Mesendoderm (in vitro differentiated cells): ENCODE measurements at regions not wholly inside any gene's neighbourhood (a gene's known extent, or its start where the extent isn't known, plus 50 kb on each side); places are given as distances from the start of the nearest gene placed in this dataset.
"Not testable (repeated sequence)": the region's sequence is repeated elsewhere in the genome, so short reads cannot be mapped to it uniquely, and the experiment has no call there.

Source experiments
- DNase-seq: peaks from one replicate; pipeline ENCODE4 v3.0.0; 2013
- H2AK5ac ChIP-seq: 2 replicates; pipeline ENCODE4 v1.6.1; 2013; ENCODE audit warnings: low read length, inconsistent platforms
- H2BK120ac ChIP-seq: 2 replicates; pipeline ENCODE4 v1.6.1; 2013; ENCODE audit warnings: low read depth, mild to moderate bottlenecking, low read length, moderate library complexity, mixed read lengths
- H2BK15ac ChIP-seq: replicated peaks from 2 replicates; pipeline ENCODE4 v1.6.1; 2013; ENCODE audit warnings: low read depth, mild to moderate bottlenecking, moderate library complexity
- H2BK5ac ChIP-seq: 2 replicates; pipeline ENCODE4 v1.6.1; 2013; ENCODE audit warnings: low read length, inconsistent platforms
- H3K18ac ChIP-seq: 2 replicates; pipeline ENCODE4 v1.6.1; 2013; ENCODE audit warnings: mild to moderate bottlenecking, low read length, mixed read lengths
- H3K23ac ChIP-seq: one replicate; pipeline ENCODE4 v1.6.1; 2013; ENCODE audit warnings: low read length
- H3K27ac ChIP-seq: 2 replicates; pipeline ENCODE4 v1.5.1; 2013; ENCODE audit warnings: low read depth, mild to moderate bottlenecking, inconsistent platforms, low read length, moderate library complexity
- H3K27me3 ChIP-seq: 2 replicates; pipeline ENCODE4 v1.6.1; 2013; ENCODE audit warnings: low read length, control low read depth, mild to moderate bottlenecking, inconsistent platforms; ENCODE audit not compliant: insufficient read depth, poor library complexity
- H3K36me3 ChIP-seq: 2 replicates; pipeline ENCODE4 v1.6.1; 2013; ENCODE audit warnings: low read length, inconsistent platforms; ENCODE audit not compliant: control insufficient read depth, insufficient read depth
- H3K4ac ChIP-seq: one replicate; pipeline ENCODE4 v1.6.1; 2013; ENCODE audit warnings: low read depth, mild to moderate bottlenecking, low read length, moderate library complexity
- H3K4me1 ChIP-seq: 2 replicates; pipeline ENCODE4 v1.6.1; 2013; ENCODE audit warnings: low read depth, low read length, inconsistent platforms; ENCODE audit not compliant: control insufficient read depth
- H3K4me2 ChIP-seq: 2 replicates; pipeline ENCODE4 v1.6.1; 2013; ENCODE audit warnings: low read length
- H3K4me3 ChIP-seq: 2 replicates; pipeline ENCODE4 v1.5.1; 2013; ENCODE audit warnings: mild to moderate bottlenecking, low read length
- H3K56ac ChIP-seq: one replicate; pipeline ENCODE4 v1.6.1; 2013; ENCODE audit warnings: low read length
- H3K79me1 ChIP-seq: 2 replicates; pipeline ENCODE4 v1.6.1; 2013; ENCODE audit warnings: low read length, inconsistent platforms
- H3K79me2 ChIP-seq: 2 replicates; pipeline ENCODE4 v1.6.1; 2013; ENCODE audit warnings: mild to moderate bottlenecking, low read length; ENCODE audit not compliant: control insufficient read depth, insufficient read depth
- H3K9ac ChIP-seq: 2 replicates; pipeline ENCODE4 v1.6.1; 2013; ENCODE audit warnings: low read length, inconsistent platforms
- H4K5ac ChIP-seq: one replicate; pipeline ENCODE4 v1.6.1; 2013; ENCODE audit warnings: low read length
- H4K8ac ChIP-seq: one replicate; pipeline ENCODE4 v1.6.1; 2013; ENCODE audit warnings: low read depth, mild to moderate bottlenecking, control low read depth, low read length, moderate library complexity
- WGBS: extraction: QIAGEN DNeasy Blood & Tissue Kit; methylation state at CpG from one replicate; pipeline ENCODE4 v1.1.7; 2013; ENCODE audit warnings: low lambda C conversion rate, missing lambda C conversion rate; ENCODE audit not compliant: insufficient coverage; ENCODE audit errors: extremely low coverage; 5-methylcytosine and 5-hydroxymethylcytosine counted together

DNA sequence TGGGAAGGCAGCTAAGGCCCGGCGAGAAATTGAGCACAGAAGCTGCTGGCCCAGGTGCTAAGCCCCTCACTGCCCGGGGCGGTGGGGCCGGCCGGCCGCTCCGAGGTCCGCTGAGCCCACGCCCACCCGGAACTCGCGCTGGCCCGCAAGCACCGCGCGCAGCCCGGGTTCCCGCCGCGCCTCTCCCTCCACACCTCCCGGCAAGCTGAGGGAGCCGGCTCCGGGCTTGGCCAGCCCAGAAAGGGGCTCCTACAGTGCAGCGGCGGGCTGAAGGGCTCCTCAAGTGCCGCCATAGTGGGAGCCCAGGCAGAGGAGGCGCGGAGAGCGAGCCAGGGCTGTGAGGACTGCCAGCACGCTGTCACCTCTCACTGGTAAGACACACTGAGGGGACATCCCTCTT is 85.5 kb upstream of the C15orf39 start:
- not testable (repeated sequence) for H2BK15ac ChIP-seq, H3K36me3 ChIP-seq, H3K27me3 ChIP-seq, H3K79me1 ChIP-seq, H3K4ac ChIP-seq, H4K8ac ChIP-seq, H2AK5ac ChIP-seq, H3K23ac ChIP-seq, H3K27ac ChIP-seq, H3K56ac ChIP-seq, H3K18ac ChIP-seq, H2BK120ac ChIP-seq, H3K79me2 ChIP-seq, H4K5ac ChIP-seq, H2BK5ac ChIP-seq, H3K9ac ChIP-seq, H3K4me1 ChIP-seq, H3K4me3 ChIP-seq, H3K4me2 ChIP-seq, DNase-seq
- WGBS: no CpG with 5 or more reads among the region's 31 CpGs

DNA sequence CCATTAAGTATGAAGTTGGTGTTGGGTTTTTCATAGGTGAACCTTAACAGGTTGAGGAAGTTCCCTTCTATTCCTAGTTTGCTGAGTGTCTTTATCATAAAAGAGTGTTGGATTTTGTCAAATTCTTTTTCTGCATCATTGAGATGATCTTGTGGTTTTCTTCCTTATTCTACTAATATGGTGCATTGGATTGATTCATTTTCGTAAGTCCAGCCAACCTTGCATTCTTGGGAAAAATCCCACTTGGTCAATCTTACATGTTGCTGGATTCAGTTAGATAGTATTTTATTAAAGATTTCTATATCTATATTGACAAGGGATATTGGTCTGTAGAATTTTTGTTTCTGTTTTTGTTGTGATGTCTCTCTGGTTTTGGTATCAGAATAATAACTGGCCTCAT is 83.7 kb upstream of the C15orf39 start:
- Histone ChIP-seq H4K5ac (no peak overlapping the region), H2BK15ac (no peak overlapping the region), H2BK120ac (no peak overlapping the region), H3K4me3 (no peak overlapping the region), H2AK5ac (no peak overlapping the region), H4K8ac (no peak overlapping the region), H3K9ac (no peak overlapping the region), H3K18ac (no peak overlapping the region), H3K27ac (no peak overlapping the region), H3K4ac (no peak overlapping the region), H3K4me1 (no peaks in the 10 kb centered on the region), H3K79me1 (no peaks in the 10 kb centered on the region), H3K23ac (no peak overlapping the region), H3K56ac (no peak overlapping the region), H3K4me2 (no peak overlapping the region), H3K79me2 (no peaks in the 10 kb centered on the region), H2BK5ac (no peak overlapping the region), H3K27me3 (no peaks in the 10 kb centered on the region), H3K36me3 (no peaks in the 10 kb centered on the region)
- no peak for DNase-seq
- no CpG with 5 or more reads among the region's 1 CpG for WGBS

DNA sequence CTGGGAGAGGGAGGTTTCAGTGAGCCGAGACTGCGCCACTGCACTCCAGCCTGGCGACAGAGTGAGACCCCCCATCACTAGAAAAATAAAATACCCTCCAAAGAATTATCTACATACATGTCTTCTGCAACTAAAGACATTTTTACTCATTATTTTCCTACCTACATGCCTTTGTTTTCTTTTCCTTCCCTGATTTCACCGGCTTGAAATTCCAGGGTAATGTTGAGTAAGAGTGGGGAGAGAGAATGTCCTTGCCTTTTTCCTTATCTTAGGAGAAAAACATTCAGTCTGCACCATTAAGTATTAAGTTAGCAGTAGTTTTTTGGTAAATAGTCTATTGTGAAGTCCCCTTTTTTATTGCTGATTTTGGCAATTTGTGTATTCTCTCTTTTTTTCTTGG is 82.4 kb upstream of the C15orf39 start:
- not testable (repeated sequence) for H3K4ac ChIP-seq, DNase-seq, H3K4me3 ChIP-seq, H2BK15ac ChIP-seq, H3K36me3 ChIP-seq, H2AK5ac ChIP-seq, H3K27ac ChIP-seq, H3K23ac ChIP-seq, H3K79me2 ChIP-seq, H2BK5ac ChIP-seq, H3K4me1 ChIP-seq, H4K5ac ChIP-seq, H3K27me3 ChIP-seq, H4K8ac ChIP-seq, H3K18ac ChIP-seq, H3K79me1 ChIP-seq, H3K56ac ChIP-seq, H2BK120ac ChIP-seq, H3K9ac ChIP-seq, H3K4me2 ChIP-seq
- no CpG with 5 or more reads among the region's 4 CpGs for WGBS

DNA sequence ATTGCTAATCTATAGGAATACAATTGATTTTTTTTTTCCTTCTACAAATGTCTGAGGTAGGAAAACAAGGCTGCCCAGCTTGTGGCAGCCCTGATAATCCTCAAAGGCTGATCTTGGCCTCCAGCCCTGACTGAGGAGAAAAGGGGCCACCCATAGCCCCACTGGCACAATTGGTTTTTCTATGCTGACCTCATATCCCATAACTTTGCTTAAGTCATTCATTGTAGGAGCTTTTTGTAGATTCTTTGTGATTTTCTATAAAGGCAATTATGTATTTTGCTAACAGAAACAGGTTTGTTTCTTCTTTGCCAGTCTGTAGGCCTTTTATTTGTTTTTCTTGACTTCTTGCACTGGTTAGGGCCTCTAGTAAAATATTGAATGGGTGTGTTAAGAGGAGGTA is 80.2 kb upstream of the C15orf39 start:
- H3K4me2 ChIP-seq: no peak overlapping the region
- H3K56ac ChIP-seq: no peak overlapping the region
- DNase-seq: no peak
- no peaks in the 10 kb centered on the region for H3K4me1 ChIP-seq
- no peak overlapping the region for H4K8ac ChIP-seq
- no peaks in the 10 kb centered on the region for H3K79me1 ChIP-seq
- no peak overlapping the region for H4K5ac ChIP-seq
- no peak overlapping the region for H3K9ac ChIP-seq
- no peaks in the 10 kb centered on the region for H3K36me3 ChIP-seq
- no peak overlapping the region for H2AK5ac ChIP-seq
- H3K79me2 ChIP-seq: no peaks in the 10 kb centered on the region
- H3K4me3 ChIP-seq: no peak overlapping the region
- H3K27ac ChIP-seq: no peak overlapping the region
- no peak overlapping the region for H3K18ac ChIP-seq
- H2BK15ac ChIP-seq: no peak overlapping the region
- H3K4ac ChIP-seq: no peak overlapping the region
- no peak overlapping the region for H2BK120ac ChIP-seq
- H3K27me3 ChIP-seq: no peaks in the 10 kb centered on the region
- H3K23ac ChIP-seq: no peak overlapping the region
- no peak overlapping the region for H2BK5ac ChIP-seq

DNA sequence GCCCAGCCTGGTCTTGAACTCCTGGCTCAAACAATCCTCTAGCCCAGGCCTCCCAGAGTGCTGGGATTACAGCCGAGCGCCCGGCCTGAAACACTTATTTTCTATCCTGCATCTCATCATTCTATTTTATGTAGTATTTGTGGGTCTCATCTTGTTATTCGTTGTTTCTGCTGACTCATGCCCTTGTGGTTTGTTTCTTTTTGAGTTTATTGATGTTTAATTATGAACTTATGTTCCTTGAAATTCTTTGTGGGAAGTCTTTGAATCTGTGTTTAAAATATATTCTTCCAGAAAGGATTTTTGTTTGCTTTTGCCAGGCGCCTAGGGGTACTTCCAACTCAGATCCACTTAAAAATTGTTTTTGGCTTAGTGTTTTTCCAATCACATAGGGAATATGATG is 78.3 kb upstream of the C15orf39 start:
- Histone ChIP-seq H3K36me3 (no peaks in the 10 kb centered on the region), H3K27ac (no peak overlapping the region), H3K56ac (no peak overlapping the region)

DNA sequence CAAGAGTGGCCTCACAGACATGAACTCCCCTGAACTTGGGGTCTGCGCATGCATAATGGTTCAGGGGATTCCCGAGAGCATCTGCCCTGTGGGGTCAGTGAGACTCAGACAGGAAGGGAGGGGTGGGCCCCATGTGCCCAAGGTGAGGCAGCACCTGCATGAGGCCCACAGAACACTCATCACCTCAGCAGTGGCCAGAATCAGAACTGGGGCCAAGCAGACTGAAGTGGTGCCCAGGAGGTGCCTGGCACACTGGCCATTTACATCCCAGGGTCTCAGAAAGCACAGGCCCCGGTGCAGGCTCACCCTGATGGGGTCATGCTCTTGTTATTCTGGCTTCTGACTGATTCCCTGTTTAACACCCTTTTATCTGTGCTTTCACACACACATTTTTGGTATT is 77.4 kb upstream of the C15orf39 start:
- not testable (repeated sequence) for H2BK120ac ChIP-seq, H3K79me2 ChIP-seq, H4K5ac ChIP-seq, H3K4ac ChIP-seq, H3K36me3 ChIP-seq, H4K8ac ChIP-seq, H3K79me1 ChIP-seq, H3K56ac ChIP-seq, DNase-seq, H3K9ac ChIP-seq, H3K23ac ChIP-seq, H2BK5ac ChIP-seq, H2BK15ac ChIP-seq, H3K27me3 ChIP-seq, H2AK5ac ChIP-seq, H3K4me2 ChIP-seq, H3K4me3 ChIP-seq, H3K4me1 ChIP-seq, H3K27ac ChIP-seq, H3K18ac ChIP-seq
- WGBS: no CpG with 5 or more reads among the region's 3 CpGs

More for the DNA sequence above, 78.3 kb upstream of the C15orf39 start:
- no peak overlapping the region for H2BK15ac ChIP-seq
- no peak overlapping the region for H3K4ac ChIP-seq
- H3K18ac ChIP-seq: no peak overlapping the region
- no peaks in the 10 kb centered on the region for H3K79me1 ChIP-seq
- H3K27me3 ChIP-seq: no peaks in the 10 kb centered on the region
- no peak overlapping the region for H2AK5ac ChIP-seq
- H3K23ac ChIP-seq: no peak overlapping the region
- WGBS: no CpG with 5 or more reads among the region's 5 CpGs
- no peaks in the 10 kb centered on the region for H3K79me2 ChIP-seq
- no peak overlapping the region for H3K4me3 ChIP-seq
- DNase-seq: no peak
- no peak overlapping the region for H4K8ac ChIP-seq
- H3K4me2 ChIP-seq: no peak overlapping the region
- no peak overlapping the region for H3K9ac ChIP-seq
- no peak overlapping the region for H2BK120ac ChIP-seq
- H2BK5ac ChIP-seq: no peak overlapping the region
- H3K4me1 ChIP-seq: no peaks in the 10 kb centered on the region
- no peak overlapping the region for H4K5ac ChIP-seq
